Keratinocyte (primary cell): ENCODE measurements at regions not wholly inside any gene's neighbourhood (a gene's known extent, or its start where the extent isn't known, plus 50 kb on each side); places are given as distances from the start of the nearest gene placed in this dataset.

Experiments used
- DNase-seq: peaks from one replicate; pipeline ENCODE4 v3.0.0-alpha.2; 2011; ENCODE audit warnings: low read depth, missing footprints, low spot score
- FAIRE-seq: peaks from 2 replicates; lab custom pipeline; 2011; peaks lifted over from hg19 to GRCh38; lab: Jason Lieb, UNC
- H2AFZ ChIP-seq: 2 replicates; pipeline ENCODE4 v1.6.0; 2012; ENCODE audit warnings: low read length, control low read depth, inconsistent platforms; ENCODE audit not compliant: control insufficient read depth
- H3K27ac ChIP-seq: 2 replicates; pipeline ENCODE4 v1.5.1; 2011; ENCODE audit warnings: low read length; ENCODE audit not compliant: control insufficient read depth, insufficient read depth
- H3K27me3 ChIP-seq: 3 replicates; pipeline ENCODE4 v1.6.0; 2011; ENCODE audit warnings: low read length; ENCODE audit not compliant: control insufficient read depth, insufficient read depth; ENCODE audit errors: extremely low read depth
- H3K36me3 ChIP-seq, 2 experiments: 2 replicates in 1 of 2; 3 replicates in 1 of 2; pipeline ENCODE4 v1.5.1; 2011; ENCODE audit warnings: low read length in 2 of 2, mild to moderate bottlenecking in 1 of 2; ENCODE audit not compliant: control insufficient read depth in 2 of 2, insufficient read depth in 2 of 2; ENCODE audit errors: extremely low read depth in 1 of 2
- H3K4me1 ChIP-seq: 3 replicates; pipeline ENCODE4 v1.5.1; 2011; ENCODE audit warnings: low read length; ENCODE audit not compliant: control insufficient read depth, insufficient read depth; ENCODE audit errors: extremely low read depth
- H3K4me2 ChIP-seq: 3 replicates; pipeline ENCODE4 v1.6.0; 2011; ENCODE audit warnings: low read depth, low read length; ENCODE audit not compliant: control insufficient read depth, insufficient read depth; ENCODE audit errors: extremely low read depth
- H3K4me3 ChIP-seq, 3 experiments: fragments of 200-600 bp in 1 of 3; sonication (generic) in 1 of 3; 2 replicates in 2 of 3; 3 replicates in 1 of 3; pipeline ENCODE4 v1.5.1; 2011 to 2016; ENCODE audit warnings: low read length in 3 of 3, mild to moderate bottlenecking in 3 of 3, control low read depth in 2 of 3, inconsistent platforms in 1 of 3, low read depth in 1 of 3, mixed read lengths in 1 of 3, mixed run types in 1 of 3, moderate library complexity in 1 of 3; ENCODE audit not compliant: control insufficient read depth in 2 of 3, insufficient read depth in 2 of 3; ENCODE audit errors: extremely low read depth in 1 of 3
- H3K79me2 ChIP-seq: 2 replicates; pipeline ENCODE4 v1.6.0; 2012; ENCODE audit warnings: low read length; ENCODE audit not compliant: control insufficient read depth, insufficient read depth
- H3K9ac ChIP-seq: 3 replicates; pipeline ENCODE4 v1.6.0; 2011; ENCODE audit warnings: low read length; ENCODE audit not compliant: control insufficient read depth, insufficient read depth; ENCODE audit errors: extremely low read depth
- H3K9me1 ChIP-seq: 3 replicates; pipeline ENCODE4 v1.6.0; 2011; ENCODE audit warnings: low read length; ENCODE audit not compliant: control insufficient read depth, insufficient read depth; ENCODE audit errors: extremely low read depth
- H3K9me3 ChIP-seq: 2 replicates; pipeline ENCODE4 v1.5.1; 2012; ENCODE audit warnings: low read depth, low read length; ENCODE audit not compliant: control insufficient read depth
- H4K20me1 ChIP-seq: 3 replicates; pipeline ENCODE4 v1.6.0; 2011; ENCODE audit warnings: low read length; ENCODE audit not compliant: control insufficient read depth, insufficient read depth; ENCODE audit errors: extremely low read depth
- EZH2 ChIP-seq: IDR thresholded peaks from one replicate; pipeline ENCODE4 v1.6.1; 2012; ENCODE audit warnings: inconsistent platforms, mild to moderate bottlenecking, low read length, moderate library complexity
- dilution Hi-C: fragments of 300-500 bp; cut with MboI; formaldehyde crosslinking; loops from one replicate; pipeline ENCODE4 v1.7.0; 2020; ENCODE audit warnings: low sequenced_read_pairs; ENCODE audit not compliant: extremely low pct_ligation_motif_present
- TF ChIP-seq, protein P1 (sequence below), 3 experiments: IDR thresholded peaks in 1 of 3; conservative IDR thresholded peaks in 1 of 3; optimal IDR thresholded peaks in 1 of 3; 2 replicates in 2 of 3; 3 replicates in 1 of 3; pipeline versions ENCODE3 to v1.5.1; 2011; ENCODE audit warnings: low read length in 3 of 3, mild to moderate bottlenecking in 3 of 3, moderate library complexity in 2 of 3, control low read depth in 1 of 3, inconsistent platforms in 1 of 3; ENCODE audit not compliant: insufficient read depth in 2 of 3; ENCODE audit errors: extremely low read depth in 1 of 3

DNA sequence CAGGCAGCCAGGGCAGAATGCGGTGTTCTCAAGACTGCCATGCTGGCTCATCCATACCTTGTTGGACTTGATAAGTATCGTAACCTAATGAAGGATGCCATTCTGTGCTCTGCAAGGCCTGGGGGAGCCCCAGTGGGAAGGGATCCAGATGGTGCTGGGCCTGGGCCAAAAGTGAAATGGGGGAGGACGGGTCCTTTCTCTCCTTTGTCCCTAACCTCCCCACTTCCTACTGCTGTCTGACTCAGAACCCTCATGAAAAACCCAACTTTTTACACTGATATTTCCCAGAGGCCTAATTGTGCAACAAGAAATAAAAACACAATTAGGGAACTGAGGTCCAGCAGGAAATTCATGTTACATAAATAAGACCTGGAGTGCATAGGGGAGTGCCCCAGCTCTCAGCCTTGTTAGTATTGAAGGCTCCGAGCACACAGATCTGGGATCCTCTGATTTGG lies 193.7 kb upstream of the SVIL start:
- Histone ChIP-seq H3K9me1 (no peaks in the 10 kb centered on the region), H3K4me1 (peaks cover 20% of the 10 kb centered on the region), H3K27ac (no peak overlapping the region), H4K20me1 (no peaks in the 10 kb centered on the region), H2AFZ (no peak overlapping the region), H3K4me3 (no peak overlapping the region), H3K36me3 (no peaks in the 10 kb centered on the region), H3K9me3 (no peaks in the 10 kb centered on the region), H3K9ac (no peak overlapping the region), H3K79me2 (no peaks in the 10 kb centered on the region), H3K27me3 (no peaks in the 10 kb centered on the region), H3K4me2 (no peak overlapping the region)
- dilution Hi-C loops = no loop called here
- peak; percentile 9 for FAIRE-seq
- DNase-seq = no peak
- TF ChIP-seq, protein P1, sequence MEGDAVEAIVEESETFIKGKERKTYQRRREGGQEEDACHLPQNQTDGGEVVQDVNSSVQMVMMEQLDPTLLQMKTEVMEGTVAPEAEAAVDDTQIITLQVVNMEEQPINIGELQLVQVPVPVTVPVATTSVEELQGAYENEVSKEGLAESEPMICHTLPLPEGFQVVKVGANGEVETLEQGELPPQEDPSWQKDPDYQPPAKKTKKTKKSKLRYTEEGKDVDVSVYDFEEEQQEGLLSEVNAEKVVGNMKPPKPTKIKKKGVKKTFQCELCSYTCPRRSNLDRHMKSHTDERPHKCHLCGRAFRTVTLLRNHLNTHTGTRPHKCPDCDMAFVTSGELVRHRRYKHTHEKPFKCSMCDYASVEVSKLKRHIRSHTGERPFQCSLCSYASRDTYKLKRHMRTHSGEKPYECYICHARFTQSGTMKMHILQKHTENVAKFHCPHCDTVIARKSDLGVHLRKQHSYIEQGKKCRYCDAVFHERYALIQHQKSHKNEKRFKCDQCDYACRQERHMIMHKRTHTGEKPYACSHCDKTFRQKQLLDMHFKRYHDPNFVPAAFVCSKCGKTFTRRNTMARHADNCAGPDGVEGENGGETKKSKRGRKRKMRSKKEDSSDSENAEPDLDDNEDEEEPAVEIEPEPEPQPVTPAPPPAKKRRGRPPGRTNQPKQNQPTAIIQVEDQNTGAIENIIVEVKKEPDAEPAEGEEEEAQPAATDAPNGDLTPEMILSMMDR (optimal IDR thresholded peaks at IDR 0.05 in 1 of 3, IDR thresholded peaks at IDR 0.05 in 1 of 3, conservative IDR thresholded peaks at IDR 0.05 in 1 of 3; ENCODE audit: extremely low read depth in 1 of 3, insufficient read depth in 2 of 3, low read length in 3 of 3) = no peak
- TF ChIP-seq EZH2 = no peak

DNA sequence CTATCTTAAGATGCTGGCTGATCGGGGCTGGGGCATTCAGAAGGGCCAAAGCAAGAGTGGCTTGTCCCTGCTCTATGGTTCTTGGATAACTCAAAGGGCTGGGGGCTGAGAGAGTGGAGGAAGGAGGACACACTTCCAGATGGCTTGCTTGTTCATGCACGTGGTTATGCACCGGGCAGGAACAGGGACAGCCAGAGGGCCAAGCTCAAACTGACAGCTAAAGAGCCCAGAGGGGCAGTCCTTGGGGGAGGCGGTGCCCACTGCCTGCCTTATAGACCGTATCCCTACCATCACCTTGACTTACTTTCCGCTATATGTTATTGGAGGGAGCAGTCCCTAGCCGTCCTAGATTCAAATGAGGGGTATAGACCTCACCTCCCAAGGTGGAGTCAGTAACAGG lies 192.7 kb upstream of the SVIL start:
- H3K4me2 ChIP-seq = no peak overlapping the region
- H3K27ac ChIP-seq = no peak overlapping the region
- no peak for DNase-seq
- H3K9me1 ChIP-seq = no peaks in the 10 kb centered on the region
- TF ChIP-seq EZH2 = no peak
- TF ChIP-seq, protein P1 (optimal IDR thresholded peaks at IDR 0.05 in 1 of 3, IDR thresholded peaks at IDR 0.05 in 1 of 3, conservative IDR thresholded peaks at IDR 0.05 in 1 of 3; ENCODE audit: extremely low read depth in 1 of 3, insufficient read depth in 2 of 3, low read length in 3 of 3) = no peak
- H3K4me3 ChIP-seq = no peak overlapping the region
- H3K9ac ChIP-seq = no peak overlapping the region
- H2AFZ ChIP-seq = no peak overlapping the region
- dilution Hi-C loops = no loop called here
- H3K4me1 ChIP-seq = peaks cover 20% of the 10 kb centered on the region
- no peaks in the 10 kb centered on the region for H3K9me3 ChIP-seq
- no peaks in the 10 kb centered on the region for H3K36me3 ChIP-seq
- H4K20me1 ChIP-seq = no peaks in the 10 kb centered on the region
- FAIRE-seq = no peak
- H3K79me2 ChIP-seq = no peaks in the 10 kb centered on the region
- H3K27me3 ChIP-seq = no peaks in the 10 kb centered on the region
